ENCODE measurements at regions not wholly inside any gene's neighbourhood (a gene's known extent, or its start where the extent isn't known, plus 50 kb on each side); places are given as distances from the start of the nearest gene placed in this dataset.
A peak's percentile ranks its signal among the peaks of the same experiment; 100 is the strongest.

DNA sequence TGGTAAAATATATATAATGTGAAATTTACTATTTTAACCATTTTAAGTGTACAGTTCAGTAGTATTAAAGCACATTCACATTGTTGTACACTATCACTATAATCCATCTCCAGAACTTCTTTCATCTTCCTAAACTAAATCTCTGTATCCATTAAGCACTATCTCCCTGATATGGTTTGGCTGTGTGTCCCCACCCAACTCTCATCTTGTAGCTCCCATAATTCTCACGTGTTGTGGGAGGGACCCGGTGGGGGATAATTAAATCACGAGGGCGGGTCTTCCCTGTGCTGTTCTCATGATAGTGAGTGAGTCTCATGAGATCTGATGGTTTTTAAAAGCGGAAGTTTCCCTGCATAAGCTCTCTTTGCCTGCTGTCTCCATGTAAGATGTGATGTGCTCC is 178.9 kb upstream of the NABP1 start:
- Histone ChIP-seq H3K4me3 (no peak overlapping the region), H3K4me1 (ENCODE audit: low read depth) (no peaks in the 10 kb centered on the region), H3K36me3 (ENCODE audit: low read depth) (no peaks in the 10 kb centered on the region), H3K9me3 (no peaks in the 10 kb centered on the region)
- ATAC-seq (no peak), DNase-seq (no peak)
- intact Hi-C loops (cut with DNase I, micrococcal nuclease), result no loop called here
- no peak for TF ChIP-seq CTCF (IDR thresholded peaks at IDR 0.05)

GRCh38 chr2:191499874-191500565 is 177.9 kb upstream of the NABP1 start:
- TF ChIP-seq CTCF (IDR thresholded peaks at IDR 0.05), result no peak
- DNase-seq, result no peak
- H3K36me3 ChIP-seq (ENCODE audit: low read depth), result no peaks in the 10 kb centered on the region
- no peak overlapping the region for H3K4me3 ChIP-seq
- no peaks in the 10 kb centered on the region for H3K4me1 ChIP-seq (ENCODE audit: low read depth)
- no peaks in the 10 kb centered on the region for H3K9me3 ChIP-seq
- intact Hi-C loops (cut with DNase I, micrococcal nuclease), result no loop called here
- no peak for ATAC-seq

GRCh38 chr2:191500566-191500883 is 177.4 kb upstream of the NABP1 start:
- ATAC-seq, result no peak

DNA sequence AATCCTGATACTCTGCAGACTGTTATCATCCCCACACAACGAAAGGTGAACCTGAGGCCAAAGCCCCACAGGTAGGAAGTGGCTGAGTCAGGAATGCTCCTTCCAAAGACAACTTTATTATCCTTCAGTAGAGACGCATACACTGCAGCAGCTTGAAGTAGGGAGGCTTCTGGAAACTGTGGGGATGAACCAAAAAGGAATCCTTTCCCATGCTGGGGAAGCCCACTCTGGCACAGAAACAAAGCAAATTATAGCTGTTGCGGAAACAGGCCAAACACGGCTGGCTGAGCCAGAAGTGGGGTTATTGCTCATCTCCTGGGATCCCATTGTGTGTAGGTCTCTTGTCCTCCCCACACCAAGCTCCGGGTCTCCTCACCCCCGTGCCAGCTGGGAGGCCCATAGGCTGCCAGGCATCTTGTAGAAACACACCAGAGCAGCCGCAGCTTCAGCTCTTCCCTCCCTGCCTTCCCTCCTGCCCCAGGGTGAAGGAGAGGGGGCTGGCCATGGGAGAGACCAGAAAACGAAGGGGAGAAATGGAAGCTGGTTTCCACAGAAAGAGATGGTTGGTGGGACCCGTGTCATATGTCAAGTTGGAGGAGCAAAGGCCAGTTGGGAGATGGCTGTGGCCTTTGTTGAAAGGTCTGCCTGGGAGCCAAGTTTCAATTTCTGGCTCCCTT is 176.9 kb upstream of the NABP1 start:
- intact Hi-C loops (cut with DNase I, micrococcal nuclease), result no loop called here

More at GRCh38 chr2:191500566-191500883, 177.4 kb upstream of the NABP1 start:
- no peak for DNase-seq
- Histone ChIP-seq H3K36me3 (ENCODE audit: low read depth) (no peaks in the 10 kb centered on the region), H3K4me1 (ENCODE audit: low read depth) (no peaks in the 10 kb centered on the region), H3K4me3 (no peak overlapping the region), H3K9me3 (no peaks in the 10 kb centered on the region)
- intact Hi-C loops (cut with DNase I, micrococcal nuclease), result no loop called here
- TF ChIP-seq CTCF (IDR thresholded peaks at IDR 0.05), result no peak

GRCh38 chr2:191501561-191502168 is 176.3 kb upstream of the NABP1 start:
- intact Hi-C loops (cut with DNase I, micrococcal nuclease), result no loop called here
- DNase-seq, result peak in 1 of 3 donors; percentile 17
- ATAC-seq, result peak; percentile 64
- no peak overlapping the region for H3K4me3 ChIP-seq
- no peaks in the 10 kb centered on the region for H3K9me3 ChIP-seq
- no peaks in the 10 kb centered on the region for H3K4me1 ChIP-seq (ENCODE audit: low read depth)
- H3K36me3 ChIP-seq (ENCODE audit: low read depth), result no peaks in the 10 kb centered on the region
- peak; percentile 36 for TF ChIP-seq CTCF (IDR thresholded peaks at IDR 0.05)

More for the DNA sequence above, 176.9 kb upstream of the NABP1 start:
- no peak for TF ChIP-seq CTCF (IDR thresholded peaks at IDR 0.05)
- Histone ChIP-seq H3K4me1 (ENCODE audit: low read depth) (no peaks in the 10 kb centered on the region), H3K4me3 (no peak overlapping the region), H3K9me3 (no peaks in the 10 kb centered on the region), H3K36me3 (ENCODE audit: low read depth) (no peaks in the 10 kb centered on the region)
- ATAC-seq (peak; percentile 34), DNase-seq (no peak)

Data from mucosa of descending colon (tissue), 3 donors.